ENCODE measurements at regions not wholly inside any gene's neighbourhood (a gene's known extent, or its start where the extent isn't known, plus 50 kb on each side); places are given as distances from the start of the nearest gene placed in this dataset.

- DNase-seq (ENCODE audit: low read depth) = no peak
These were observed 196.8 kb upstream of the FSTL5 start for GRCh38 chr4:162360369-162361149.

- no peak for DNase-seq (ENCODE audit: low read depth)
These were observed 192.4 kb upstream of the FSTL5 start for GRCh38 chr4:162356181-162356580.

GRCh38 chr4:162352580-162353107 lies 188.8 kb upstream of the FSTL5 start:
- DNase-seq (ENCODE audit: low read depth) = no peak

GRCh38 chr4:162350331-162350730 lies 186.5 kb upstream of the FSTL5 start:
- DNase-seq (ENCODE audit: low read depth) = no peak

GRCh38 chr4:162349395-162349794 lies 185.6 kb upstream of the FSTL5 start:
- DNase-seq (ENCODE audit: low read depth) = no peak

GRCh38 chr4:162347842-162348213 lies 184.0 kb upstream of the FSTL5 start:
- no peak for DNase-seq (ENCODE audit: low read depth)

GRCh38 chr4:162347156-162347841 lies 183.5 kb upstream of the FSTL5 start:
- DNase-seq (ENCODE audit: low read depth) = no peak

- DNase-seq (ENCODE audit: low read depth) = no peak
These were observed 180.2 kb upstream of the FSTL5 start for GRCh38 chr4:162343967-162344366.

GRCh38 chr4:162341533-162341932 lies 177.7 kb upstream of the FSTL5 start:
- no peak for DNase-seq (ENCODE audit: low read depth)

GRCh38 chr4:162323919-162324318 lies 160.1 kb upstream of the FSTL5 start:
- no peak for DNase-seq (ENCODE audit: low read depth)

GRCh38 chr4:162322054-162322453 lies 158.3 kb upstream of the FSTL5 start:
- no peak for DNase-seq (ENCODE audit: low read depth)

GRCh38 chr4:162285753-162286152 lies 122.0 kb upstream of the FSTL5 start:
- DNase-seq (ENCODE audit: low read depth) = no peak

- no peak for DNase-seq (ENCODE audit: low read depth)
These were observed 118.9 kb upstream of the FSTL5 start for GRCh38 chr4:162282684-162283083.

GRCh38 chr4:162274354-162274753 lies 110.6 kb upstream of the FSTL5 start:
- DNase-seq (ENCODE audit: low read depth) = no peak

GRCh38 chr4:162272215-162272614 lies 108.4 kb upstream of the FSTL5 start:
- DNase-seq (ENCODE audit: low read depth) = no peak

GRCh38 chr4:162268911-162269310 lies 105.1 kb upstream of the FSTL5 start:
- no peak for DNase-seq (ENCODE audit: low read depth)

- DNase-seq (ENCODE audit: low read depth) = no peak
These were observed 102.0 kb upstream of the FSTL5 start for GRCh38 chr4:162265802-162266201.

GRCh38 chr4:162245051-162245450 lies 81.3 kb upstream of the FSTL5 start:
- DNase-seq (ENCODE audit: low read depth) = no peak

GRCh38 chr4:162241857-162242256 lies 78.1 kb upstream of the FSTL5 start:
- no peak for DNase-seq (ENCODE audit: low read depth)

GRCh38 chr4:162239992-162240769 lies 76.4 kb upstream of the FSTL5 start:
- no peak for DNase-seq (ENCODE audit: low read depth)

- DNase-seq (ENCODE audit: low read depth) = no peak
These were observed 73.9 kb upstream of the FSTL5 start for GRCh38 chr4:162237676-162238075.

- no peak for DNase-seq (ENCODE audit: low read depth)
These were observed 70.8 kb upstream of the FSTL5 start for GRCh38 chr4:162234595-162234994.

Data from LHCN-M2 (cell line).